ENCODE measurements at regions not wholly inside any gene's neighbourhood (a gene's known extent, or its start where the extent isn't known, plus 50 kb on each side); places are given as distances from the start of the nearest gene placed in this dataset.

- no peak for DNase-seq (ENCODE audit: low read depth, low spot score)
Observed at GRCh38 chr2:167508709-167509108, 620.4 kb downstream of the XIRP2 start.

DNA sequence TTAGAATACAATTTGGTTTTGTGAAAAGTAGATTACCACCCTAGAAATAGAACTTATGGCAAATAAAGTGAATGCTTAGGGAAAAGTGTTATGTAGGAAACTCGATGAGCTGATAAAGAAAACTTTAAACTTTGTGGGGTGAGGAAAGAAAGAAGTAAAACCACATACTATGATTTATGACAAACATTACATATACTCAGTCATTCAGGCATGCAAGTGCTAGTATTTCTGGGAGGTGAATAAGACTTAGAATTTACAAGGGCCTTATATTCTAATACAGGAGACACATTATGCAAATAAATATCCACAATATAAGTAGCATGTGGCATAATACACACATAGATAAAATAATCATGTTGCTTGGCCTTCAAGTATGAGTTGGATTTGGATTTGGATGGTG, 618.1 kb downstream of the XIRP2 start:
- DNase-seq (ENCODE audit: low read depth, low spot score): no peak

DNA sequence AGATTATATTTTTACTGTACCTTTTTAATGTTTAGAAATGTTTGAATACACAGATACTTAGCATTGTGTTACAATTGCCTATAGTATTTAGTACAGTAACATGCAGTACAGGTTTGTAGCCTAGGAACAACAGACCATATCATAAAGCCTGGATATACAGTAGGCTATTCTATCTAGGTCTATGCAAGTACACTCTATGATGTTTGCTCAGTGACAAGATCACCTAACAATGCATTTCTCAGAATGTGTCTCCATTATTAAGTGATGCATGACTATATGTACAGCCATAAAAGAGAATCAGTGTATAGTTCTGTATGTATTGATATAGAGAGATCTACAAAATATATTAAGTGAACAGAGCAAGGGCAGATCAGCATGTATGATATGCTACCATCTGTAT, 616.4 kb downstream of the XIRP2 start:
- DNase-seq (ENCODE audit: low read depth, low spot score): no peak

DNA sequence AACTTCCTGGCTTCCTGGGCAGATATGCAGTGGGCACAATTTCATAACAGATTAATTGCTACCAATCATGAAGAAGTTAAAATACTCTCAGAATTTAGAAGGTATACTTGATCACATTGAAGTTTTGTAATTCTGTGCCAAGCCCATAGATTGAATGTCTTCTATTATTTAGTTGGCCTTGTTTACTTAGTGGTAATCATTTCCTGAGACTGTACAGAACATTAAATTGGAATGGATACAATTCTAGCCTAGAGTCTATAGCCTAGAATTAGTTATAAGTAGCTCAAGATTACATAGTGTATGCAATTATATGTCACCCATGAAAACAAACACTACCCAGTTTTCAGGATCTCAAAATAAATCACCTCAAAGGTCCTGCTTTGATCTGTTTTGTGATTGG, 615.8 kb downstream of the XIRP2 start:
- no peak for DNase-seq (ENCODE audit: low read depth, low spot score)

GRCh38 chr2:167501618-167502017, 613.3 kb downstream of the XIRP2 start:
- no peak for DNase-seq (ENCODE audit: low read depth, low spot score)

GRCh38 chr2:167493862-167494261, 605.6 kb downstream of the XIRP2 start:
- DNase-seq (ENCODE audit: low read depth, low spot score): no peak

DNA sequence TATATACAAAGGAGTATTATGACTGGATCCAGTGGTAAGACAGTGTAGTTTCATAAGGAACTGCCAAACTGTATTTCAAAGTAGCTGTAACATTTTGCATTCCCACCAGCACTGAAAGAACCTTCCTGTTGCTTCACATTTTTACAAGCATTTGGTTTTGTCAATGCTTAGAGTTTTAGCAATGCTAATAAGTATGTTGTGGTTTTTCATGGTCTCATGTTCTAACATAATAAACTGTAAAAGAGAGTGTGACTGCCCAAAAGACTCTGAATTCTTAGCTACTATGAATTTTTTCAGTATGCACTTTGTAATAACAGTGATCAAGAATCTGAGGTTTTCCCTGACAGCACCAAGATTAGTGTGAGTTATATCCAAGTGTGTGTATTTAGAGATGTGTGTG, 604.2 kb downstream of the XIRP2 start:
- DNase-seq (ENCODE audit: low read depth, low spot score): no peak

- no peak for DNase-seq (ENCODE audit: low read depth, low spot score)
Observed at GRCh38 chr2:167491788-167492187, 603.5 kb downstream of the XIRP2 start.

- DNase-seq (ENCODE audit: low read depth, low spot score): no peak
Observed at GRCh38 chr2:167490455-167490854, 602.2 kb downstream of the XIRP2 start.

GRCh38 chr2:167489325-167489724, 601.0 kb downstream of the XIRP2 start:
- DNase-seq (ENCODE audit: low read depth, low spot score): no peak

DNA sequence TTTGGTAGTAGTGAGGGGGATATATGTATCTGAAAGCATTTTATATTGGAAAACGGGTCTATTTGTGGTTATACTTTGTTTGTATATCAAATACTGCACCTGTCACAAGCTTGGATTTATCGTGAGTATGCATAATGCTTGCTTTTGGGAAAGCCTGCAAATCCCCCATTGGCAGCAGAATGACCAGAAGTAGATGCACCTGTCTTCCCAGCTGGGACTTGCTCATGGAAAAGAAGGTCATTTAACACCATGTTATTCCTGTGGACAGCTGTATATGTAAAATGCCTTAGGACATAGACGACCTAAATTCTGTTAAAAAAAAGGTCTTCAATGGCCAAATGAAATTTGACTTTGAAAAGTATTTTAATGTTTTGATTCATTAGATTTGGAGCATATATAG, 599.4 kb downstream of the XIRP2 start:
- no peak for DNase-seq (ENCODE audit: low read depth, low spot score)

- no peak for DNase-seq (ENCODE audit: low read depth, low spot score)
Observed at GRCh38 chr2:167484875-167485274, 596.6 kb downstream of the XIRP2 start.

GRCh38 chr2:167480986-167481309, 592.7 kb downstream of the XIRP2 start:
- DNase-seq (ENCODE audit: low read depth, low spot score): no peak

- no peak for DNase-seq (ENCODE audit: low read depth, low spot score)
Observed at GRCh38 chr2:167480232-167480985, 592.1 kb downstream of the XIRP2 start.

GRCh38 chr2:167478196-167478595, 589.9 kb downstream of the XIRP2 start:
- no peak for DNase-seq (ENCODE audit: low read depth, low spot score)

DNA sequence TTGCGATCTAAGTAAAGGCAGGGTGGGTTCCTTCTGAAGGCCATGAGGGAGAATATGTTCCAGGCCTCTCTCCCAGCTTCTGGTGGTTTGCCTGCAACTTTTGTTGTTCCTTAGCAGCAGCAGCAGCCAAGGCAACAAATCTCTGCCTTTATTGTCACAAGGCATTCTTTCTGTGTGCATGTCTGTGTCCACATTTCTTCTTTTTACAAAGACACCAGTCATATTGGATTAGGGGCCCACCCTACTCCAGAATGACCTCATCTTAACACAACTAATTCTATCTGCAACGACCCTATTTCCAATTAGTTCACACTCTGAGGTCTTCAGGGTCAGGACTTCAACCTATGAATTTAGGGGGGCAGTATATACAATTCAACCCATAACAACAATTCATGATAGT, 587.5 kb downstream of the XIRP2 start:
- no peak for DNase-seq (ENCODE audit: low read depth, low spot score)

DNA sequence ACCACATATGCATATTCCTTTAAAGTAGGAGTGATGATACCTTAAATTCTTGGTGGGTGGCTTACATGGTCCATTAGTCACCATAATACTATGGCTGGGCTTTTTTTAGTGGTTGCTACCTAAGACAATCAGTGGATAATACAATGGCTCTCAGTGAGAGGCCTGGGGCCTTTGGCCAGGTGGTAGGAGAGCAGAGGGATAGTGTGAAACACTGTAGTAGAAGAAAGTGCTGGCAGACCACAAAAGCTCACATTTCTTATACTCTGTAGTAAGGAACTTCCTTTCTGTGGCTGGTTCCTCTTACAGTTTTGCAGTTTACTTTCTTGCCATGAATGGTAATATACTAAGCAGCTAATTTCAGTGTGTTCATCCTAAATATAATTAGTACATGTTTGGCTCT, 583.5 kb downstream of the XIRP2 start:
- no peak for DNase-seq (ENCODE audit: low read depth, low spot score)

GRCh38 chr2:167471332-167471731, 583.1 kb downstream of the XIRP2 start:
- no peak for DNase-seq (ENCODE audit: low read depth, low spot score)

DNA sequence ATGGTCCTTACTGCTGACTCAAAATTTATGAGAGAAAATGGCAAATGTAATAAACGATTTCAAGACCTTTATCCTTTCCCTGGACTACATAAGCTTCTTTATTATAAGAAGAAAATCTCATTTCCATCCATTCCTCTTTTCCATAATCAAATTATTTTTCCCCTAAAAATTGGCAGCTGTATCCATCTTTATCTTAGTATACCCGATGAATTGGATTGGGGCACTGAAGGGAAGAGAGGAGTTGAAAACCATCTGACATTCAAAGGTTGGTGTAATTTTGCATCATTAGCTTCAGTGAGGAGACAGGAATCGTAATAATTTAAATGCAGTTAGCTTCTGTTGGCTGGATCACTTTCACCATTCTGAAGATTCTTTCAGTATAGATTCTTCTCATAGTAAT, 574.1 kb downstream of the XIRP2 start:
- DNase-seq (ENCODE audit: low read depth, low spot score): no peak

- DNase-seq (ENCODE audit: low read depth, low spot score): no peak
Observed at GRCh38 chr2:167454036-167454435, 565.8 kb downstream of the XIRP2 start.

DNA sequence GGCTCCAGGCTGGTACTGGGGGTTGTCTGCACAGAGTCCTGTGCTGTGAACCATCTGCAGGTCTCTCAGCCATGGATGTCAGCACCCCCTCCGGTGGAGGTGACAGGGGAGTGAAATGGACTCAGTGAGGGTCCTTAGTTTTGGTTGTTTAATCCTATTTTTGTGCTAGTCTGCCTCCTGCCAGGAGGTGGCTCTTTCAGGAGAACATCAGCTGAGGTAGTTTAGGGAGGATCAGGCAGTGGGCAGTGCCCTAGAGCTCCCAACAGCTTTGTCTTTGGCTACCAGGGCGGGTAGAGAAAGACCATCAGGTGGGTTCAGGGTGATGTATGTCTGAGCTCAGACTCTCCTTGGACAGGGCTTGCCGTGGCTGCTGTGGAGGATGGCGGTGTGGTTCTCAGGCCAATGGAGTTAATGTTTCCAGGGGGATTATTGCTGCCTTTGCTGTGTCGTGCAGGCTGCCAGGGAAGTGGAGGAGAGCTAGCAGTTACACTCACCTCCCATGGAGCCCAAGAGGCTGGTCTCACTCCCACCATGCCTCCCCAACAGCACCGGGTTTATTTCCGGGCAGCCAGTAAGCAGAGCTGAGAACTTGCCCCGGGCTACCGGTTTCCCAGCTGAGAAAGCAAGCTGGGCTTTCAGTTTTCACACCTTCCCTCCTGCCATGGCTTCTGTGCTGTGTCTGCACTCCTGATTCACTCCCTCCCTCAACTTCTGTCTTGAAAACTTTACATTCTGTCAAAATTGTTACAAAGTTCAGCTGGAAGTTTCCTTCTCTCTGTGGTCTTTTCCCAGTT, 563.4 kb downstream of the XIRP2 start:
- DNase-seq (ENCODE audit: low read depth, low spot score): no peak

GRCh38 chr2:167450364-167450763, 562.1 kb downstream of the XIRP2 start:
- no peak for DNase-seq (ENCODE audit: low read depth, low spot score)

GRCh38 chr2:167440382-167440781, 552.1 kb downstream of the XIRP2 start:
- DNase-seq (ENCODE audit: low read depth, low spot score): no peak

Measured in smooth muscle cell of the brain vasculature (primary cell).